ENCODE measurements at regions not wholly inside any gene's neighbourhood (a gene's known extent, or its start where the extent isn't known, plus 50 kb on each side); places are given as distances from the start of the nearest gene placed in this dataset.

DNA sequence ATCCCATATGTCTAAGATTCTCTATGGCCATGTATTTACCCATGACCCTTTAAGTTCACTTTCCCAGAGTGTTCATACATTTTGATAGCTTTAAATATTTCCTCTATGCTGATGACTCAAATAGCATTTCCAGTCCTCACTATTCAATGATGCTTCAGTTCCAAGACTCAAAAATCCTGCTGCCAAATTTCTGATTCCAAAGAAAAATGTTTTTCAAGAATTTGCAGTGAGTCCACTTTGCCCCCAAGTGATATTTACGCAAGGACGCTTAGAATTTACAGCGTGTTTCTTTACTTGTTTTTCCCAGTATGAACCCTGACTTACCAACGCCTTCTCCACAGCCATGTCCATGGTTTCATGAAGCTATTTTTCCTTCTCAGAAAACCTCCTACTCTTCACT lies 127.9 kb upstream of the PCDH18 start:
- Histone ChIP-seq H3K36me3 (ENCODE audit: control insufficient read depth, insufficient read depth, low read length) (no peaks in the 10 kb centered on the region), H3K4me3 (ENCODE audit: low read depth, low read length) (no peak overlapping the region), H3K27me3 (ENCODE audit: control insufficient read depth, insufficient read depth, low read length) (no peaks in the 10 kb centered on the region)
- DNase-seq (ENCODE audit: low read depth) (no peak), FAIRE-seq (no peak)
- TF ChIP-seq, protein P1, sequence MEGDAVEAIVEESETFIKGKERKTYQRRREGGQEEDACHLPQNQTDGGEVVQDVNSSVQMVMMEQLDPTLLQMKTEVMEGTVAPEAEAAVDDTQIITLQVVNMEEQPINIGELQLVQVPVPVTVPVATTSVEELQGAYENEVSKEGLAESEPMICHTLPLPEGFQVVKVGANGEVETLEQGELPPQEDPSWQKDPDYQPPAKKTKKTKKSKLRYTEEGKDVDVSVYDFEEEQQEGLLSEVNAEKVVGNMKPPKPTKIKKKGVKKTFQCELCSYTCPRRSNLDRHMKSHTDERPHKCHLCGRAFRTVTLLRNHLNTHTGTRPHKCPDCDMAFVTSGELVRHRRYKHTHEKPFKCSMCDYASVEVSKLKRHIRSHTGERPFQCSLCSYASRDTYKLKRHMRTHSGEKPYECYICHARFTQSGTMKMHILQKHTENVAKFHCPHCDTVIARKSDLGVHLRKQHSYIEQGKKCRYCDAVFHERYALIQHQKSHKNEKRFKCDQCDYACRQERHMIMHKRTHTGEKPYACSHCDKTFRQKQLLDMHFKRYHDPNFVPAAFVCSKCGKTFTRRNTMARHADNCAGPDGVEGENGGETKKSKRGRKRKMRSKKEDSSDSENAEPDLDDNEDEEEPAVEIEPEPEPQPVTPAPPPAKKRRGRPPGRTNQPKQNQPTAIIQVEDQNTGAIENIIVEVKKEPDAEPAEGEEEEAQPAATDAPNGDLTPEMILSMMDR (IDR thresholded peaks at IDR 0.05; ENCODE audit: insufficient read depth, low read length, severe bottlenecking): no peak

- H3K4me3 ChIP-seq (ENCODE audit: low read depth, low read length): no peak overlapping the region
- FAIRE-seq (no peak), DNase-seq (ENCODE audit: low read depth) (no peak)
- TF ChIP-seq, protein P1 (IDR thresholded peaks at IDR 0.05; ENCODE audit: insufficient read depth, low read length, severe bottlenecking): no peak
- H3K27me3 ChIP-seq (ENCODE audit: control insufficient read depth, insufficient read depth, low read length): no peaks in the 10 kb centered on the region
- H3K36me3 ChIP-seq (ENCODE audit: control insufficient read depth, insufficient read depth, low read length): no peaks in the 10 kb centered on the region
These were observed 127.1 kb upstream of the PCDH18 start for GRCh38 chr4:137659431-137659830.

DNA sequence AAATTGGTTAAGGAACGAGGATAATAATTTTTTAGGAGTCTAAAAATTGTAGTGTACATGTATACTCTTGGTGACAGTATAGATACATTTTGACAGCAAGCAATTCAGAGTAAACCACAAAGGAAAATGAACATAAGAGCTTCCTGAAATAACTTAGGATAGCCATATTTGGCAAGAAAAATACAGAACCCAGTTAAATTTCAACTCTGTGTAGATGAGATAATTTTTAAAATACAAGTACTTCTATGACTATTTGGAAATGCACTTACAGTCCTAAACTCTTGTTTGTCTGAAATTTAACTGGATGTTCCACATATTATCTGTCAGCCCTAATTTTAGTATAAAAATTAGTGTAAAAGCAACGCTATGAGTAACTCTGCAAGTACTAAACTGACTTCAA lies 124.4 kb upstream of the PCDH18 start:
- H3K36me3 ChIP-seq (ENCODE audit: control insufficient read depth, insufficient read depth, low read length): no peaks in the 10 kb centered on the region
- FAIRE-seq: no peak
- H3K4me3 ChIP-seq (ENCODE audit: low read depth, low read length): no peak overlapping the region
- no peaks in the 10 kb centered on the region for H3K27me3 ChIP-seq (ENCODE audit: control insufficient read depth, insufficient read depth, low read length)
- TF ChIP-seq, protein P1 (IDR thresholded peaks at IDR 0.05; ENCODE audit: insufficient read depth, low read length, severe bottlenecking): no peak
- DNase-seq (ENCODE audit: low read depth): no peak

- Histone ChIP-seq H3K27me3 (ENCODE audit: control insufficient read depth, insufficient read depth, low read length) (no peaks in the 10 kb centered on the region), H3K4me3 (ENCODE audit: low read depth, low read length) (no peak overlapping the region), H3K36me3 (ENCODE audit: control insufficient read depth, insufficient read depth, low read length) (no peaks in the 10 kb centered on the region)
- TF ChIP-seq, protein P1 (IDR thresholded peaks at IDR 0.05; ENCODE audit: insufficient read depth, low read length, severe bottlenecking): no peak
- FAIRE-seq: no peak
- DNase-seq (ENCODE audit: low read depth): no peak
These were observed 123.0 kb upstream of the PCDH18 start for GRCh38 chr4:137655302-137655701.

GRCh38 chr4:137651128-137651527 lies 118.8 kb upstream of the PCDH18 start:
- no peak overlapping the region for H3K4me3 ChIP-seq (ENCODE audit: low read depth, low read length)
- no peak for FAIRE-seq
- no peaks in the 10 kb centered on the region for H3K36me3 ChIP-seq (ENCODE audit: control insufficient read depth, insufficient read depth, low read length)
- TF ChIP-seq, protein P1 (IDR thresholded peaks at IDR 0.05; ENCODE audit: insufficient read depth, low read length, severe bottlenecking): no peak
- H3K27me3 ChIP-seq (ENCODE audit: control insufficient read depth, insufficient read depth, low read length): no peaks in the 10 kb centered on the region
- no peak for DNase-seq (ENCODE audit: low read depth)

GRCh38 chr4:137649711-137650450 lies 117.6 kb upstream of the PCDH18 start:
- TF ChIP-seq, protein P1 (IDR thresholded peaks at IDR 0.05; ENCODE audit: insufficient read depth, low read length, severe bottlenecking): no peak
- no peak for DNase-seq (ENCODE audit: low read depth)
- no peak for FAIRE-seq
- no peak overlapping the region for H3K4me3 ChIP-seq (ENCODE audit: low read depth, low read length)
- no peaks in the 10 kb centered on the region for H3K27me3 ChIP-seq (ENCODE audit: control insufficient read depth, insufficient read depth, low read length)
- H3K36me3 ChIP-seq (ENCODE audit: control insufficient read depth, insufficient read depth, low read length): no peaks in the 10 kb centered on the region

Data from bronchial epithelial cell (primary cell).